Ascending aorta (tissue), 2 donors: ENCODE measurements at regions not wholly inside any gene's neighbourhood (a gene's known extent, or its start where the extent isn't known, plus 50 kb on each side); places are given as distances from the start of the nearest gene placed in this dataset.

ENCODE experiments used
- DNase-seq, 2 donors: peaks; one replicate each; pipeline ENCODE4 v3.0.0-alpha.2; 2019; ENCODE audit warnings: low spot score in 2 of 2
- H3K27ac ChIP-seq, 2 donors: fragments of 200-600 bp; sonication (generic); one replicate each; pipeline ENCODE4 v1.5.1; 2016 to 2017; ENCODE audit warnings: mild to moderate bottlenecking in 1 of 2
- H3K27me3 ChIP-seq: fragments of 200-600 bp; sonication (generic); one replicate; pipeline ENCODE4 v1.5.1; 2017
- H3K36me3 ChIP-seq, 2 donors: fragments of 200-600 bp; sonication (generic); one replicate each; pipeline ENCODE4 v1.5.1; 2016
- H3K4me1 ChIP-seq, 2 donors: fragments of 200-600 bp; sonication (generic); one replicate each; pipeline ENCODE4 v1.5.1; 2016 to 2017; ENCODE audit warnings: mild to moderate bottlenecking in 1 of 2
- H3K4me3 ChIP-seq, 2 donors: fragments of 200-600 bp; sonication (generic); one replicate each; pipeline ENCODE4 v1.5.1; 2016 to 2017; ENCODE audit warnings: mild to moderate bottlenecking in 1 of 2
- H3K9me3 ChIP-seq, 2 donors: fragments of 200-600 bp; sonication (generic); one replicate each; pipeline ENCODE4 v1.5.1; 2016
- CTCF ChIP-seq, 3 experiments: fragments of 200-600 bp in 2 of 3; fragments of 450-650 bp in 1 of 3; sonication (generic) in 2 of 3; IDR thresholded peaks; one replicate each; pipeline ENCODE4 v1.5.1; 2016 to 2019; ENCODE audit warnings: antibody characterized with exemption in 3 of 3, mild to moderate bottlenecking in 1 of 3, moderate library complexity in 1 of 3
- intact Hi-C: fragments of 100-400 bp; cut with DNase I; formaldehyde crosslinking; loops from one replicate; pipeline ENCODE4 v1.15.1; 2023

GRCh38 chr2:64869126-64869525 lies 120.1 kb upstream of the SLC1A4 start:
- no peak for TF ChIP-seq CTCF (IDR thresholded peaks at IDR 0.05)
- Histone ChIP-seq H3K36me3 (no peaks in the 10 kb centered on the region), H3K27ac (no peak overlapping the region), H3K4me3 (no peak overlapping the region), H3K27me3 (no peaks in the 10 kb centered on the region), H3K4me1 (peaks cover 0 to 6% of the 10 kb centered on the region in 2 donors), H3K9me3 (no peaks in the 10 kb centered on the region)
- intact Hi-C loops = loop anchor here (5.0 to 10.0 kb wide), 2 partner anchors 347 to 414 kb away; partner anchors contain the start of genes AFTPH and LGALSL
- no peak for DNase-seq

DNA sequence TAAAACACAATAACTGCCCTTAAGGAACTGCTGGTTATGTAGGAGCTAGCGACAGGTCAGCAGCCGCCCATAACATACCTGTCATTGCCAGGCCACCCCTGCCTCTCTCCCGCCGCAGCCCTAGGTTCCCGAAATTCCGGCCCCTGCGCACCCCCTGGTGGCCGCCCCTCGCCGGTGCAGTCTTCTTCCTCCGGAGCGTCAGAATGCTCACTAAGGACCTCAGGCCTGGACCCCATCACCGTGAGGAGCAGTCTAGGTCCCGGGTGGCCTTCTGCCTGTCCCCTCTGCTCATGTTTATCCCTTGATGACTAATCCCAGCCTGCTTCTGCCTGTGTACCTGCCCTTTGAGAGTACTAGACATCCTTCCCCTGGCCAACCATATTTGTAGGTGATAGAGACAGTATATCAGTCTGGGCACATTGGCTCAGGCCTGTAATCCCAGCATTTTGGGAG lies 115.7 kb upstream of the SLC1A4 start:
- intact Hi-C loops = loop anchor here (10.0 kb wide), 1 partner anchor 849 kb away; no protein-coding TSS in a partner anchor
- no peaks in the 10 kb centered on the region for H3K27me3 ChIP-seq
- peak in 1 of 2 donors; percentile 90 for DNase-seq
- H3K4me3 ChIP-seq = peak overlapping the region; percentile 36 to 53
- peaks cover 0 to 17% of the 10 kb centered on the region in 2 donors for H3K4me1 ChIP-seq
- H3K9me3 ChIP-seq = no peaks in the 10 kb centered on the region
- no peaks in the 10 kb centered on the region for H3K36me3 ChIP-seq
- H3K27ac ChIP-seq = no peak overlapping the region
- TF ChIP-seq CTCF (IDR thresholded peaks at IDR 0.05) = peak; percentile 92 to 97 (median 94)

- peaks cover 0 to 17% of the 10 kb centered on the region in 2 donors for H3K4me1 ChIP-seq
- H3K4me3 ChIP-seq = no peak overlapping the region
- intact Hi-C loops = loop anchor here (10.0 kb wide), 1 partner anchor 850 kb away; no protein-coding TSS in a partner anchor
- H3K27me3 ChIP-seq = no peaks in the 10 kb centered on the region
- no peaks in the 10 kb centered on the region for H3K36me3 ChIP-seq
- no peaks in the 10 kb centered on the region for H3K9me3 ChIP-seq
- no peak overlapping the region for H3K27ac ChIP-seq
- no peak for TF ChIP-seq CTCF (IDR thresholded peaks at IDR 0.05)
- no peak for DNase-seq
These were observed 114.6 kb upstream of the SLC1A4 start for GRCh38 chr2:64874593-64874992.

DNA sequence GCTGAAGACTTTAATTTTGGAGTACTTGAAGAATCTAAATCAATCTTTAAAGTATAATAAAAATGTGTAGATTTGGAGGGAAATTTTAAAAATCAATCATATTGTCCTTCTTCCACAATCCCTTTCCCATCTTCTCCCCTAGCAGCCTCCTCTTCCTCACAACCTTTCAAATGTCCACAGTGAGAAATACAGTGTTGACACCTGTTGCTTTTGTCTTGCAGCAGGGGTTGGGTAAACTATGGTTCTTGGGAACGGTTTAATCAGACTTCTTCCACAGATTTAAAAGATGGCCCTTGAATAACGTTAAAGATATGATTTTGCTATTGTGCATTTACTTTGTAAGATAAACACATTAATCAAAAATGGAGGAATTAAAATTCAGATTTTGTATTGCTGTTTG lies 113.8 kb upstream of the SLC1A4 start:
- no peak for DNase-seq
- Histone ChIP-seq H3K4me3 (no peak overlapping the region), H3K9me3 (no peaks in the 10 kb centered on the region), H3K27ac (peak overlapping the region; percentile 35 to 61), H3K36me3 (no peaks in the 10 kb centered on the region), H3K27me3 (no peaks in the 10 kb centered on the region), H3K4me1 (peaks cover 0 to 17% of the 10 kb centered on the region in 2 donors)
- TF ChIP-seq CTCF (IDR thresholded peaks at IDR 0.05) = no peak
- intact Hi-C loops = loop anchor here (10.0 kb wide), 1 partner anchor 851 kb away; no protein-coding TSS in a partner anchor

GRCh38 chr2:64876137-64876647 lies 113.0 kb upstream of the SLC1A4 start:
- DNase-seq = peak in 1 of 2 donors; percentile 86
- Histone ChIP-seq H3K4me1 (peaks cover 0 to 17% of the 10 kb centered on the region in 2 donors), H3K4me3 (no peak overlapping the region), H3K9me3 (no peaks in the 10 kb centered on the region), H3K27me3 (no peaks in the 10 kb centered on the region), H3K36me3 (no peaks in the 10 kb centered on the region), H3K27ac (peak overlapping the region; percentile 35 to 61)
- intact Hi-C loops = loop anchor here (10.0 kb wide), 1 partner anchor 851 kb away; no protein-coding TSS in a partner anchor
- no peak for TF ChIP-seq CTCF (IDR thresholded peaks at IDR 0.05)
